Neural progenitor cell (in vitro differentiated cells): ENCODE measurements at regions not wholly inside any gene's neighbourhood (a gene's known extent, or its start where the extent isn't known, plus 50 kb on each side); places are given as distances from the start of the nearest gene placed in this dataset.

Source experiments
- CTCF ChIP-seq: fragments of 200-600 bp; sonication (generic); IDR thresholded peaks from 2 replicates; pipeline ENCODE4 v1.5.1; 2017; ENCODE audit warnings: antibody characterized with exemption, mild to moderate bottlenecking
- EZH2 ChIP-seq: fragments of 200-600 bp; sonication (generic); IDR thresholded peaks from 2 replicates; pipeline ENCODE4 v1.6.1; 2017; ENCODE audit warnings: antibody characterized with exemption, mild to moderate bottlenecking, moderate library complexity

- no peak for TF ChIP-seq CTCF
- TF ChIP-seq EZH2: no peak
These were observed 51.3 kb upstream of the CAB39 start for GRCh38 chr2:230661072-230661957.
